ENCODE measurements at regions not wholly inside any gene's neighbourhood (a gene's known extent, or its start where the extent isn't known, plus 50 kb on each side); places are given as distances from the start of the nearest gene placed in this dataset.

DNA sequence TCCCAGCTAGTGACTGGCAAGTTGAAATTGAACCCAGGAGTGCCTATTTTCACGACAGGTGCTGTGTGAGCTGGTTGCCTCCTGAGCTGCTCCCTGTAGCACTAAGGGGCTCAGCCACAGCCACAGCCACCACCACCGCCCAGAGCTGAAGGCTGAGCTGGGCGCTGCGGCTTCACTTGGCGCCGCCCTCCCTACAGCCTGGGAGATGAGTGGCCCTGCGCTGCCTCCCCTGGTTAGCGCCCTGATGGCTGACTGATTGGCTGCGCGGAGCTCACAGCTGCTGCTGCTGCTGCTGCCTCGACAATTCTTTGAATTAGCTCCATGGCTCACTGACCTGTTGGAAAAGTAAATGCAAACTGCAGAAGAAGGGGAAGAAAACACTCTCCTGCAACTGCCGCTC is 91.8 kb upstream of the TMEM132E start:
- TF ChIP-seq, protein P1, sequence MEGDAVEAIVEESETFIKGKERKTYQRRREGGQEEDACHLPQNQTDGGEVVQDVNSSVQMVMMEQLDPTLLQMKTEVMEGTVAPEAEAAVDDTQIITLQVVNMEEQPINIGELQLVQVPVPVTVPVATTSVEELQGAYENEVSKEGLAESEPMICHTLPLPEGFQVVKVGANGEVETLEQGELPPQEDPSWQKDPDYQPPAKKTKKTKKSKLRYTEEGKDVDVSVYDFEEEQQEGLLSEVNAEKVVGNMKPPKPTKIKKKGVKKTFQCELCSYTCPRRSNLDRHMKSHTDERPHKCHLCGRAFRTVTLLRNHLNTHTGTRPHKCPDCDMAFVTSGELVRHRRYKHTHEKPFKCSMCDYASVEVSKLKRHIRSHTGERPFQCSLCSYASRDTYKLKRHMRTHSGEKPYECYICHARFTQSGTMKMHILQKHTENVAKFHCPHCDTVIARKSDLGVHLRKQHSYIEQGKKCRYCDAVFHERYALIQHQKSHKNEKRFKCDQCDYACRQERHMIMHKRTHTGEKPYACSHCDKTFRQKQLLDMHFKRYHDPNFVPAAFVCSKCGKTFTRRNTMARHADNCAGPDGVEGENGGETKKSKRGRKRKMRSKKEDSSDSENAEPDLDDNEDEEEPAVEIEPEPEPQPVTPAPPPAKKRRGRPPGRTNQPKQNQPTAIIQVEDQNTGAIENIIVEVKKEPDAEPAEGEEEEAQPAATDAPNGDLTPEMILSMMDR (IDR thresholded peaks at IDR 0.05) = no peak
- TF ChIP-seq POLR2A (IDR thresholded peaks at IDR 0.05) = no peak

Measured in uterus (tissue), 2 donors.